CD4-positive, CD25-positive, alpha-beta regulatory T cell (primary cell): ENCODE measurements at regions not wholly inside any gene's neighbourhood (a gene's known extent, or its start where the extent isn't known, plus 50 kb on each side); places are given as distances from the start of the nearest gene placed in this dataset.

Experiments used
- ATAC-seq, 2 donors: fragments of 150-1000 bp; cut with Tn5 transposase; one replicate each; pipeline ENCODE4 v1.10.0; 2021; ENCODE audit warnings: low read depth in 2 of 2, moderate number of reproducible peaks in 2 of 2, moderate library complexity in 1 of 2
- DNase-seq, 3 donors: peaks; one replicate each; pipeline versions ENCODE4 v3.0.0 to v3.0.0-alpha.2; 2012 to 2022; ENCODE audit warnings: mixed read lengths in 1 of 3
- H3K27ac ChIP-seq: one replicate; pipeline ENCODE4 v1.7.0; 2013; ENCODE audit warnings: mild to moderate bottlenecking, low read length; ENCODE audit not compliant: insufficient read depth, poor library complexity, severe bottlenecking
- H3K27me3 ChIP-seq: one replicate; pipeline ENCODE4 v1.7.0; 2013; ENCODE audit warnings: low read length; ENCODE audit not compliant: control insufficient read depth, insufficient read depth
- H3K36me3 ChIP-seq: one replicate; pipeline ENCODE4 v1.7.0; 2013; ENCODE audit warnings: mild to moderate bottlenecking, low read length, moderate library complexity; ENCODE audit not compliant: control insufficient read depth, insufficient read depth
- H3K4me1 ChIP-seq: 2 replicates; pipeline ENCODE4 v1.7.0; 2013; ENCODE audit warnings: mild to moderate bottlenecking, low read length; ENCODE audit not compliant: insufficient read depth, control insufficient read depth, poor library complexity, severe bottlenecking
- H3K4me3 ChIP-seq: one replicate; pipeline ENCODE4 v1.7.0; 2013; ENCODE audit warnings: low read depth, mild to moderate bottlenecking, low read length, moderate library complexity
- H3K9me3 ChIP-seq, 2 experiments: 1 replicate in 1 of 2; 2 replicates in 1 of 2; pipeline ENCODE4 v1.7.0; 2013; ENCODE audit warnings: low read length in 2 of 2, mild to moderate bottlenecking in 1 of 2, moderate library complexity in 1 of 2; ENCODE audit not compliant: control insufficient read depth in 2 of 2
- H3K27ac Mint-ChIP-seq, 3 donors: one replicate each; pipeline ENCODE4 v1.8.0; 2020 to 2022; ENCODE audit warnings: mild to moderate bottlenecking in 3 of 3, mixed read lengths in 3 of 3, moderate library complexity in 2 of 3
- H3K27me3 Mint-ChIP-seq: one replicate; pipeline ENCODE4 v1.8.0; 2022; ENCODE audit warnings: mild to moderate bottlenecking, mixed read lengths
- H3K36me3 Mint-ChIP-seq: one replicate; pipeline ENCODE4 v1.8.0; 2020; ENCODE audit warnings: mixed read lengths
- H3K4me1 Mint-ChIP-seq, 4 donors: one replicate each; pipeline ENCODE4 v1.8.0; 2020 to 2022; ENCODE audit warnings: mixed read lengths in 4 of 4, mild to moderate bottlenecking in 1 of 4
- H3K4me3 Mint-ChIP-seq, 4 donors: one replicate each; pipeline ENCODE4 v1.8.0; 2020 to 2022; ENCODE audit warnings: mild to moderate bottlenecking in 4 of 4, mixed read lengths in 4 of 4, moderate library complexity in 3 of 4
- H3K9me3 Mint-ChIP-seq, 7 donors: one replicate each; pipeline ENCODE4 v1.8.0; 2020 to 2022; ENCODE audit warnings: mixed read lengths in 7 of 7, mild to moderate bottlenecking in 3 of 7, moderate library complexity in 2 of 7

- no peak for DNase-seq
- no peak for ATAC-seq
- H3K27me3 Mint-ChIP-seq, result no peaks in the 10 kb centered on the region
- no peak overlapping the region for H3K27ac Mint-ChIP-seq
- H3K27me3 ChIP-seq, result no peaks in the 10 kb centered on the region
- H3K4me1 Mint-ChIP-seq, result no peaks in the 10 kb centered on the region
- peaks cover 5 to 6% of the 10 kb centered on the region in 2 experiments for H3K9me3 ChIP-seq
- no peaks in the 10 kb centered on the region for H3K36me3 ChIP-seq
- no peaks in the 10 kb centered on the region for H3K36me3 Mint-ChIP-seq
- peaks cover 0 to 12% (median 1%) of the 10 kb centered on the region in 7 donors for H3K9me3 Mint-ChIP-seq
- no peaks in the 10 kb centered on the region for H3K4me1 ChIP-seq
- H3K27ac ChIP-seq, result no peak overlapping the region
- no peak overlapping the region for H3K4me3 Mint-ChIP-seq
- no peak overlapping the region for H3K4me3 ChIP-seq
Measured at GRCh38 chr16:35651841-35652240, 2192.4 kb downstream of the TP53TG3F start.

GRCh38 chr16:35664091-35664693, 2204.8 kb downstream of the TP53TG3F start:
- no peak for ATAC-seq
- Histone ChIP-seq H3K36me3 (no peaks in the 10 kb centered on the region), H3K9me3 (peaks cover 0 to 2% of the 10 kb centered on the region in 2 experiments), H3K4me1 (no peaks in the 10 kb centered on the region), H3K4me3 (no peak overlapping the region), H3K27ac (no peak overlapping the region), H3K27me3 (no peaks in the 10 kb centered on the region)
- no peak for DNase-seq
- peaks cover 0 to 34% (median 4%) of the 10 kb centered on the region in 7 donors for H3K9me3 Mint-ChIP-seq
- no peak overlapping the region for H3K27ac Mint-ChIP-seq
- H3K27me3 Mint-ChIP-seq, result no peaks in the 10 kb centered on the region
- H3K36me3 Mint-ChIP-seq, result no peaks in the 10 kb centered on the region
- no peaks in the 10 kb centered on the region for H3K4me1 Mint-ChIP-seq
- no peak overlapping the region for H3K4me3 Mint-ChIP-seq

- no peaks in the 10 kb centered on the region for H3K36me3 ChIP-seq
- H3K27ac ChIP-seq, result no peak overlapping the region
- Mint-ChIP-seq H3K27me3 (no peaks in the 10 kb centered on the region), H3K36me3 (no peaks in the 10 kb centered on the region), H3K9me3 (peaks cover 0 to 65% (median 18%) of the 10 kb centered on the region in 7 donors), H3K4me3 (no peak overlapping the region), H3K4me1 (no peaks in the 10 kb centered on the region), H3K27ac (no peak overlapping the region)
- no peaks in the 10 kb centered on the region for H3K4me1 ChIP-seq
- H3K27me3 ChIP-seq, result no peaks in the 10 kb centered on the region
- peaks cover 5 to 50% of the 10 kb centered on the region in 2 experiments for H3K9me3 ChIP-seq
- no peak overlapping the region for H3K4me3 ChIP-seq
- no peak for ATAC-seq
- DNase-seq, result no peak
Measured at GRCh38 chr16:35685085-35685484, 2225.7 kb downstream of the TP53TG3F start.

GRCh38 chr16:35686595-35686994, 2227.2 kb downstream of the TP53TG3F start:
- no peak overlapping the region for H3K4me3 ChIP-seq
- H3K27ac Mint-ChIP-seq, result no peak overlapping the region
- H3K4me1 ChIP-seq, result no peaks in the 10 kb centered on the region
- H3K27ac ChIP-seq, result no peak overlapping the region
- H3K36me3 Mint-ChIP-seq, result no peaks in the 10 kb centered on the region
- no peak overlapping the region for H3K4me3 Mint-ChIP-seq
- peaks cover 8 to 60% of the 10 kb centered on the region in 2 experiments for H3K9me3 ChIP-seq
- H3K27me3 Mint-ChIP-seq, result no peaks in the 10 kb centered on the region
- ATAC-seq (no peak), DNase-seq (no peak)
- no peaks in the 10 kb centered on the region for H3K36me3 ChIP-seq
- no peaks in the 10 kb centered on the region for H3K27me3 ChIP-seq
- H3K9me3 Mint-ChIP-seq, result peaks cover 0 to 73% (median 17%) of the 10 kb centered on the region in 7 donors
- no peaks in the 10 kb centered on the region for H3K4me1 Mint-ChIP-seq

GRCh38 chr16:35687071-35687470, 2227.7 kb downstream of the TP53TG3F start:
- Histone ChIP-seq H3K27me3 (no peaks in the 10 kb centered on the region), H3K4me1 (no peaks in the 10 kb centered on the region), H3K4me3 (no peak overlapping the region), H3K36me3 (no peaks in the 10 kb centered on the region), H3K9me3 (peaks cover 10 to 60% of the 10 kb centered on the region in 2 experiments), H3K27ac (no peak overlapping the region)
- DNase-seq (no peak), ATAC-seq (no peak)
- no peak overlapping the region for H3K27ac Mint-ChIP-seq
- no peaks in the 10 kb centered on the region for H3K27me3 Mint-ChIP-seq
- no peaks in the 10 kb centered on the region for H3K4me1 Mint-ChIP-seq
- H3K4me3 Mint-ChIP-seq, result no peak overlapping the region
- peaks cover 0 to 77% (median 19%) of the 10 kb centered on the region in 7 donors for H3K9me3 Mint-ChIP-seq
- H3K36me3 Mint-ChIP-seq, result no peaks in the 10 kb centered on the region

- Histone ChIP-seq H3K36me3 (no peaks in the 10 kb centered on the region), H3K27me3 (no peaks in the 10 kb centered on the region), H3K9me3 (peaks cover 10 to 61% of the 10 kb centered on the region in 2 experiments), H3K27ac (no peak overlapping the region), H3K4me3 (no peak overlapping the region), H3K4me1 (no peaks in the 10 kb centered on the region)
- Mint-ChIP-seq H3K36me3 (no peaks in the 10 kb centered on the region), H3K27ac (no peak overlapping the region), H3K27me3 (no peaks in the 10 kb centered on the region), H3K4me3 (peak overlapping the region in 1 of 4 donors; percentile 73), H3K4me1 (no peaks in the 10 kb centered on the region), H3K9me3 (peaks cover 0 to 84% (median 22%) of the 10 kb centered on the region in 7 donors)
- DNase-seq (no peak), ATAC-seq (no peak)
Measured at GRCh38 chr16:35687781-35688180, 2228.4 kb downstream of the TP53TG3F start.

GRCh38 chr16:35689764-35690163, 2230.4 kb downstream of the TP53TG3F start:
- ATAC-seq (no peak), DNase-seq (no peak)
- Mint-ChIP-seq H3K9me3 (peaks cover 0 to 91% (median 23%) of the 10 kb centered on the region in 7 donors), H3K4me1 (no peaks in the 10 kb centered on the region), H3K27me3 (no peaks in the 10 kb centered on the region), H3K36me3 (no peaks in the 10 kb centered on the region), H3K27ac (no peak overlapping the region), H3K4me3 (no peak overlapping the region)
- Histone ChIP-seq H3K36me3 (no peaks in the 10 kb centered on the region), H3K4me3 (no peak overlapping the region), H3K4me1 (no peaks in the 10 kb centered on the region), H3K27ac (no peak overlapping the region), H3K9me3 (peaks cover 14 to 64% of the 10 kb centered on the region in 2 experiments), H3K27me3 (no peaks in the 10 kb centered on the region)

- peaks cover 16 to 64% of the 10 kb centered on the region in 2 experiments for H3K9me3 ChIP-seq
- Mint-ChIP-seq H3K4me1 (no peaks in the 10 kb centered on the region), H3K27ac (no peak overlapping the region), H3K4me3 (no peak overlapping the region), H3K9me3 (peaks cover 0 to 91% (median 24%) of the 10 kb centered on the region in 7 donors), H3K36me3 (no peaks in the 10 kb centered on the region), H3K27me3 (no peaks in the 10 kb centered on the region)
- H3K36me3 ChIP-seq, result no peaks in the 10 kb centered on the region
- no peak for DNase-seq
- H3K27ac ChIP-seq, result no peak overlapping the region
- no peaks in the 10 kb centered on the region for H3K4me1 ChIP-seq
- ATAC-seq, result no peak
- no peaks in the 10 kb centered on the region for H3K27me3 ChIP-seq
- H3K4me3 ChIP-seq, result no peak overlapping the region
Measured at GRCh38 chr16:35690413-35690812, 2231.0 kb downstream of the TP53TG3F start.
